SK-N-DZ (cell line): ENCODE measurements at regions not wholly inside any gene's neighbourhood (a gene's known extent, or its start where the extent isn't known, plus 50 kb on each side); places are given as distances from the start of the nearest gene placed in this dataset.
"Not testable (repeated sequence)": the region's sequence is repeated elsewhere in the genome, so short reads cannot be mapped to it uniquely, and the experiment has no call there.

Experiments
- DNase-seq: peaks from one replicate; pipeline ENCODE4 v3.0.0-alpha.2; 2015; ENCODE audit warnings: low spot score

DNA sequence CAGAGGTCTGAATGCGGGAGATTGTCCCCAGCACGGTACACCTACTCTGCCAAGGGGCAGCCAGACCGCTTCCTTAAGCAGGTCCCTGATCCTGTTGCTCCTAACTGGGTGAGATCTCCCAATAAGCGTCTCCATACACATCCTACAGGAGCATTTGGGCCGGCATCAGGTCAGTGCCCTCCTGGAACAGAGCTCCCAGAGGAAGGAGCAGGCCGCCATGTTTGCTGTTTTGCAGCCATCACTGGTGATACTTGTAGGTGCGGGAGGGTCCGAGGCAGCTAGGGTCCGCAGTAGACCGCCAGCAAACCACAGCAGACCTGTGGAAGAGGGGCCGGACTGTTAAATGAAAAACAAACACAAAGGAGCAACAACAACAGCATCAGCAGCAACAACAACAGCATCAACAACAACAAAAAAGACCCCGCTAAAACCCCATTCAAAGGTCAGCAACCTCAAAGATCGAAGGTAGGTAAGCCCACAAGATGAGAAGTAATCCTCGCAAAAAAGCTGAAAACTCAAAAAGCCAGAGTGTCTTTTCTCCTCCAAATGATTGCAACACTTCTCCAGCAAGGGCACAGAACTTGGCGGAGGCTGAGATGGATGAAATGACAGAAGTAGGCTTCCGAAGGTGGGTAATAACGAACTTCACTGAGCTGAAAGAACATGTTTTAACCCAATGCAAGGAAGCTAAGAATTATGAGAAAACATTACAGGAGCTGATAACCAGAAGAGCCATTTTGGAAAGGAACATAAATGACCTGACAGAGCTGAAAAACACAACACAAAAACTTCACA is 79.0 kb upstream of the CDH7 start:
- DNase-seq = no peak

DNA sequence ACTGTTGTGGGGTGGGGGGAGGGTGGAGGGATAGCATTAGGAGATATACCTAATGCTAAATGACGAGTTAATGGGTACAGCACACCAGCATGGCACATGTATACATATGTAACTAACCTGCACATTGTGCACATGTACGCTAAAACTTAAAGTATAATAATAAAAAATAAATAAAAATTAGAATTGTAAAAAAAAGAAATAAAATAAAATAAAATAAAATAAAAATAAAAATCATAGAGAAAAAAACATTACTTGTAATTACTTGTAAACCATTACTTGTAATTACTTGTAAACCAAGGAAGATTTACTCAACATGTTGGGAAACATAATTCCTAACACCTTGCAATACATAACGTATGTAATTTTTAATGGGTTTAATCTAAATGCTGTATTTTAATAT is 80.7 kb upstream of the CDH7 start:
- not testable (repeated sequence) for DNase-seq

DNA sequence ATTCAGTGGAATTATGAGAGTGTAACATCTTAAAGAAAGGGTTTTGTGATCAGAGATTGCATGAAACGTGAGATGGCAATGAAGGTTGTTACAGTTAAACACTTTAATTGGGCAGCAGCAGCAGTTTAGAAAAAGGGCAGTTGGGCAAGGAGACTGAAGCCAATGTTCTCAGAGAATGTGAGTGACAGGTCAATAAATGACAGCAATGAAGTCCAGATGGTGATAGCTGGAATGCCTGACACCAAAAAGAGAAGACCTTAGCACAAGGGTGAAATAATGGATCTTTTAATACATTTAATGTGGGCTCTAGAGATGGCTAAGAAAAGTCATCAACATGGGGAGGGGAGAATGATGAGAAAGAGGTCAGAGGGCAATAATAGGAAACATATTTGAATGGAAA is 89.4 kb upstream of the CDH7 start:
- no peak for DNase-seq

DNA sequence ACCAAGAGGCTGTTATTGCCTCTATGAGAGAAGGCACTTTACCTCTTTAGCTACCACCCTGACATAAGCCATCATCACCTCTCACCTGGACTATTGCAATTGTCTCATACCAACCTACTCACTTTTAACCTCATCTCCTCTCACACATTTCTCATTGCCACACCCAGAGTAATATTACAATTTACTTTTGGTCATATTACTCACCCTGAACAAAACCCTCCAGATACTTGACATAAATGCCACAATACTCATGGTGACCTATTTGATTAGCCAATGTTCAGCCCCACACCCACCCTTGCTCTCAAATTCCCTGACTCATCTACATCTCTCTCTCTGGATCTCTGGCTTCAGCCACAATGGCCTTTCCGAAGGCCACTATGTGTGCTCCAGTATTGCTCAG is 90.9 kb upstream of the CDH7 start:
- no peak for DNase-seq

DNA sequence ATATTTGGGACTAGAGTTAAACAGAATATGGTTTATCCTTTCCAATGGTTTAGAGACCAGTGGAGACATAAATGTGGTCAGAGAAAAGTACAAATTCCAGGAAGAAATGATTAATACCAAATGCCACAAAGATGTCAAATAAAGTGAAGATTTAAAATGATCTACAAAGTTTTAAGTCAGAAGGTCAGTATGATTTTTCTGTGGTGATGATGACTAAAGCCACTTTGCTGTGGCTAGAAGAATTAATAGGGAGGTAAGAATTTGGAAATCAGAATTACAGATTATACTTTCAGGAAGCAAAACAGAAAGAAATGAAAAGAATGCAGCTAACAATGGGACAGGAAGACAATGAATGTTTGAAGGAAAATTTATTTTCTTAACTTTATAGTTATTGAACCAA is 91.5 kb upstream of the CDH7 start:
- no peak for DNase-seq

DNA sequence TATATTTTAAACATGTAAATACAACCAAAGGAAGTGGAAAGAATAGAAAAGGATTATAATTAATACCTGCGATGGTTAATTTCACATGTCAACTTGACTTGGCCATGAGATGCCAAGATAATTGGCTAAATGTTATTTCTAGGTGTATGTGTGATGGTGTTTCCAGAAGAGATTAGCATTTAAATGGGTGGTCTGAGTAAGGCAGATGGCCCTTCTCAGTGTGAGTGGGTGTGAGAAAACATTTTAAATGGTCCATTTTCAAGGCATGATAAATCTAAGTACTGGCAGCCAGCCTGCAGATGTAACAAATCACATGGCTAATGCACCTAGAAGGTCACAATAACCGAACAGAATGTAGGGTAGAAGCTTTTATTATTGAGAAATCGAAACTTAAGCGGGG is 99.6 kb upstream of the CDH7 start:
- no peak for DNase-seq

DNA sequence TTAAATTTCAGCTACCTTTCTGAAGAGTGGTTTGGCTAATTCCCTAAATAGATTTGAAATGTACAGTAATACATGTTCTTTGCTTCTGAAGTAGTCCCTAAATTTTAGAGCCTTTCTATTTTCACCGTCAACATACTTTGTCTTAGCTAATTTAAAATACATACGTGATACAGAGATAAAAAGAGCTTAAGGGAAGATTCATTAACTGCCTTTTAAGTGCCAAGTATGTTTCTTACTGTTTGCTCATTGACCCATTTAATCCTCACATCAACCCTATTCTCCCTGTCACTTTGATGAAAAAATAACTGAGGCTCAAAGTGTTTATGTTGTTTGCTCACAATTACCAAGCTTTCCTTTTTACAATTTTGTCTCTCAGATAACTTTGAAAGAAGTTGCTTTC is 118.6 kb upstream of the CDH7 start:
- no peak for DNase-seq

DNA sequence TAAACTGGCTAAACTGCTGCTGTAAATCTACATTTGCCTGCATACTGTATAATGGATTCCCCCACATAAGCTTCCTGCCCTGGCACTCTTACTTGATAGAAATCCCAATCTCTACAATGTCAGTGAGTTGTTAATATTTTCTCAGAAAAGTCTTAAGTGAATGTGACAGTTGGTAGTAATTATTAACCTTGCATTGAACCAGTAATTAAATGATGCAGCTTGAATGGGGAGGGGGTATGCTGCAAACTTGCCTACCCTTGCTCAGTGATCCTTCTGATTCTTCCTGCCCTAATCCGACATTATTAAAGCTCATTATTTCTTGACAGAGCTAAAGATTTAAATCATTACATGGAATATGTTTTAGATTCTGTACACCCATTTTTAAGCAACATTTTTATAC is 119.0 kb upstream of the CDH7 start:
- DNase-seq = no peak

DNA sequence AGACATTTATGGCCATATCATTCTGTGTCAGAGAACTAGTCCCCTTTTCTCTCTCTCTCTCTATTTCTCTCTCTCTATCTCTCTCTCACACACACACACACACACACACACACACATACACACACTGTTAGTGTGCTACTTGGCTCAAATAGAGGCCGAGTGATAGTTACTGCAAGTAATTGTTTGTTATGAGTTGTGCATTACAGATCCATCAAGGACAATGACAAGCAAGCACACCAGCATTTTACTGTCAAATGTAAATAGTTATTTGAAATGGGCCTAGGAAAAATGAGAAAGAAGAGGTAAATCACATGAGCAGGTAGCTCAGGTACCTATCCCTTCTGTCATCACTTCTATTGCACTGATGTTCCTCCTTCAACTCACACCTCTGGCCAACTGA is 122.4 kb upstream of the CDH7 start:
- no peak for DNase-seq

DNA sequence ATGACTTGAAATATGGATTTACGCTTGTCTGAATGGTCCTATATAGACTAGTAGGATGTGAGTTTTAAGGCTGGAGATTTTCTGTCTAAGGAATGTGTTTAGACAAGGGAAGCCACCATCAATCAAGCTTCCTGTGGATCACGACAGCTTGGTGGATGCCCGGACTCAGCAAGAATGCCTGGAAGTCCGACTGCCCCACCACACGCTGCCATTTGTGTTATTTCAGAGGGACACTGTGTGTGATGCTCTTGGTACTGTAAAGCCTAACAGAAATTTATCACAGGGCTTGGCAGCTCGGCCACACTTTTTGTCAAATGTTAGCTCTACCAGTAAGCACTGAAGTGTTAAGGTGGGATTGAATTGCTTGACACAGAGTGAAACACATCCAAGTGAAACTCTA is 127.1 kb upstream of the CDH7 start:
- DNase-seq = no peak

DNA sequence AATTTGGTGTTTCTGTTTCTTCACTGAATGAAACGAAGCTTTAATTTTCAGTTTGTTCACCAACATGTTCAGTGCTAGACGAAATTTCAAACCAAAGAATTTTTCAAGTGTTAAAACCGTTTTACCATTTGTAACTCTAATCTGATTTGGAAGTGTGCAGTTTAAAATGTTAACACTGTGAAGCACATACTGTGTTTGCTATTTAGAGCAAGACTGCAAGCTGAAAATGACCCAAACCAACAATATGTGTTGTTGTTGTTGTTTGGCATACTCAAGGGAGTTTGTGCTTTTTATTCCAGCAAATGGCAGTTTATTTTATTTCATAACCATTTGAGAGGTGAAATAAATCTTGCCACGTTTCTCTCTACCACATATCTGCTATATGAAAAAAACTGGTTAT is 128.4 kb upstream of the CDH7 start:
- DNase-seq = no peak

DNA sequence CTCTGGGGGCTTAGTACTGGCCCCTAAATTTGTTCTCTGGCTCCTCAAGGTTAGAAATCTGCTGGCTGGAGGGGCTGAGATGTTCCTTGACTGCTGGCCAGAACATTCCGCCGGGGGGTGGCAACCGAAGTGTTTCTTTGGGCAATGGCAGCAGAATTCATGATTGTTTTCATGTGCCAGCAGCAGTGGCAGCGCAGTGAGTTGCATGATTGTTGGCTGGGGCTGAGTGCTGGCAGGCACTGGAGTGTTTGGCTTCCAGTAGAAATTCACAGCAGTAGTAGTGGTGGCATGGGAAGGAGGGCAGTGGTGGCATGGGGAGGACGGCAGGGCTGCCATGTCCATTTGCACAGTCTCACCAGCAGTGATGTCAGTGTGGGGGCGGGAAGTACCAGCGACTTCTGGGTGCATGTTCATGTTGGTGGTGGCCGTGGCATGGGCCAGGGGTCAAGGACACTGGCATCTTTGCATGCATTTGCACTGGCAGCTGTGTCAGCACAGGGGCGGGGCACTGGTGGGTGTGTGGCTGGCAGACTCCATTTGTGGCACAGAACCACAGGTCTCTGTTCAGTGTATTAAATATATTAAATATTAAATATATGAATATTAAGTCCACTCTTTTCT is 130.6 kb upstream of the CDH7 start:
- no peak for DNase-seq

DNA sequence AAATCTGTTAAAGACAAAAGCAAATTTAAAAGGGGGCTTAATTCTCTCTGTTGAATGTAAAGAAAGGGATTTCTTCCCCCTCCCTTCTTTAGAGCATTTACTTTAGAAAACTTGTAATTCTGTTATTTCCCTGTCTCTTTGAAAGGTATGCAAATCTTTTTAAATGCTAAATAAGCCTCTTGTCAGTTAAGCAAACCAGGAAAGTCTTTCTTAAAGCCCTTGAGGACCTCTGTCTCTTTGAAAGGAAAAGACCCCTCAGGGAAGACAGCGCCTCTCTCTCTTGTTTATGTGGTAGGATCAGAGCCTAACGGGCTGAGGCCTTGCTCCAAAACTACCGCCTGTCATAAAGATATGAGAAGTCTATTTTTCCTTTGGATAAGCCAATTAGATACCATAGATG is 139.9 kb upstream of the CDH7 start:
- DNase-seq = no peak

DNA sequence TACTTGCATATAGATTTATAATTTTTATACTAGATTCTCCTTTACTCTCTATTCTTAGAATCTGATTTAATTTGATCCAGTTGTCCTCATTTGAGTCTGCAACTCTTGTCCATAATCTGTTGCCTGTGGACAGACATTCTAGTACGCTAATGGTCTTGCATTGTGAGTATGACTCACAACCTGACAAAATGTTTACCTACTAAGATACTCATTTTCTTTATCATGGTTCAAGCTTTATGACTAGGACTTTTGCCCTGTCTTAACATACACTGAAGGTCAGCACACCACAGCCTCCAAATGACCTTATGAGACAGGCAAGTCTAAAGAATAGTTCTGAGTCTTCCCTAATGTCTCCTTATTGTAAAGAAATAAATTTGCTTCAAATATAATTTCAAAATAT is 142.3 kb upstream of the CDH7 start:
- DNase-seq = no peak

DNA sequence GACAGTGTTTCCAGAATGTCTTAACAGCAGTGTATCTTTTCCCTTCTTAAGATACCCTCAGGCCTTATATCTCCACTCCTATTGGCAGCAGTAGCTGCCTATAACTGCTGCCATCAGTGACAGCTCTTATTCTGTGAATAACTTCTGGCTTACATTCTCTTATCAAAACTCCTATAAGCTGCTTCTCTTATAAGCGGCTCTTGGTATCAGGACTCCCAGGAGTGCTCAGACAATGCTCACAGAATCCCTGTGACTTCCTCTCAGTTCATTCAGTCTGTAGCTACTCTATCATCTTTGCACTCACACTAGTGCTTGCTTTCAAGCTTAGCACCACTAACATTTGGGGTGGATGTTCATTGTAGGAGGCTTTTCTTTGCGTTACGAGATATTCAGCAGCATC is 143.7 kb upstream of the CDH7 start:
- no peak for DNase-seq

DNA sequence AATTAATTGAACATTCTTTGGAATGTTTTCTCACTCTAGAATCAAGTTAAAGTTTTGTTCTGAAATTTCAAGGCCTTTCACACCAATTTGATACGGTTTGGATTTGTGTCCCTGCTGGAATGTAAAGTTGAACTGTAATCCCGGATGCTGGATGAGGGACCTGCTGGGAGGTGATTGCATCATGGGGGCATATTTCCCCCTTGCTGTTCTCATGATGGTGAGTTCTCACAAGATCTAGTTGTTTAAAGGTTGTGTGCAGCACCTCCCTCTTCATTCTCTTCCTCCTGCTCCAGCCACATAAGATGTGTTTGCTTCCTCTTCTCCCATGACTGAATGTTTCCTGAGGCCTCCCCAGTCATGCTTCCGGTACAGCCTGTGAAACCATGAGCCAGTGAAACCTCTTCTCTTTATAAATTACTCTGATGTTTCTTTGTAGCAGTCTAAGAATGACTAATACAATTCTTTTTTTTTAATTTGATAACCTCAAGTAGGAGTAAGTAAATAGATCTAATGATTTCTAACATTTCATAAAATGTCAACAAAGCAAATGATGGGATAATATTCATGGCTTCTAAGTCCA is 144.2 kb upstream of the CDH7 start:
- DNase-seq = no peak

DNA sequence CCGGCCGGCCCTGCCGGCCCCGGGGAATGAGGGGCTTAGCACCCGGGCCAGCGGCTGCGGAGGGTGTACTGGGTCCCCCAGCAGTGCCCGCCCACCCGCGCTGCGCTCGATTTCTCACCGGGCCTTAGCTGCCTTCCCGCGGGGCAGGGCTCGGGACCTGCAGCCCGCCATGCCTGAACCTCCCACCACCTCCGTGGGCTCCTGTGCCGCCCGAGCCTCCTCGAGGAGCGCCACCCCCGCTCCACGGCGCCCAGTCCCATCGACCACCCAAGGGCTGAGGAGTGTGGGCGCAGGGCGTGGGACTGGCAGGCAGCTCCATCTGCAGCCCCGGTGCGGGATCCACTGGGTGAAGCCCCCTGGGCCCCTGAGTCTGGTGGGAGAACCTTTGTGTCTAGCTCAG is 145.5 kb upstream of the CDH7 start:
- DNase-seq = not testable (repeated sequence)

DNA sequence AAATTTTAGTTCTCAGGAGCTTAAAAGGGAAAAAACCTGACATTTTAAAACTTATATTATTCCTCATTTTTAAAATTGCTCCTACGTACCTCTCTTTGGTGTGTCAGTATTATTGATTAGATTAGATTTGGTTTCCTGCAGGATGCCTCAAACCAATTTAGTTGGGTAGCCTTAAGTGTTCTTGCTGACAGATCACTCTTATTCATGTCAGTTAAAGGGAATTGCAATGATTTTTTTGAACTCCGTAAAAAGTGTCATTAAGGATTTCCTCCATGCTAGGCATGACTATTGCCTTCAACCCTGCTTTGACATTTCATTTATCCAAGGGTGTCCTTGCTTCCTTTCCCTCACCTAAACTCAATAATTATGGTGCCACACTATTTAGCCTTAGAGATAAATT is 149.0 kb upstream of the CDH7 start:
- no peak for DNase-seq

DNA sequence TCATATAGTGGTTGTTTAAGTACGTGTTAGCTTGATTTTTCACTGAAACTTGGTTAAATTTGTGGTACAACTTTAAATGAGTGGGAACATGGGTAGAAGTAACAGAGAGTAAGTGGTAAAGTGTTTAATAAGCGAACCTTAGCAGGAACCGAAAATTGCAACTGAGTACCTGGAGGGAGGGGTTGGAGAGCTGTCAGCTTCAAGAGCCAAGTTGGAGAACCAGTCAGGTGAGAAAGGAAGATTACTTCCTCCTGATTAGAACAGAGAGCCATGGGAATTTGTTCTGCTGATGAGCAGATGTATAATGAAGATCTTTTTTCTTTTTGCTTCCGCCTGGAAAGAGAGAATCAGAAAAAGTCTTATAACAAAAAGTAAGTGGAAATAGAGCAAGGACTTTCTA is 158.4 kb upstream of the CDH7 start:
- no peak for DNase-seq

DNA sequence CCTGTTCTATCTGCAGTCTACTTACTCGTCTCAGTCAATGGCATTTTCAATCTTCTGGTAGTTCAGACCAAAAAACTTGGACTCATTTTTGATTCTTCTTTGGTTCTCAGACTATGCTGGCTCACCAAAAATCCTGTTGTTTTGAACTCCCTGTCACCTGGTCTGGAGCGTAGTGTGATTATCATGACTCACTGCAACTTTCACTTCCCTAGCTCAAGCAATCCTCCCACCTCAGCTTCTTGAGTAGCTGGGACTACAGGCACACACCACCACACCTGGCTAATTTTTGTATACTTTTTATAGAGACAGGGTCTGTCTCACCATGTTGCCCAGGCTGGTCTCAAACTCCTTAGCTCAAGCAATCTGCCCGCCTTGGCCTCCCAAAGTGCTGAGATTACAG is 163.3 kb upstream of the CDH7 start:
- no peak for DNase-seq

DNA sequence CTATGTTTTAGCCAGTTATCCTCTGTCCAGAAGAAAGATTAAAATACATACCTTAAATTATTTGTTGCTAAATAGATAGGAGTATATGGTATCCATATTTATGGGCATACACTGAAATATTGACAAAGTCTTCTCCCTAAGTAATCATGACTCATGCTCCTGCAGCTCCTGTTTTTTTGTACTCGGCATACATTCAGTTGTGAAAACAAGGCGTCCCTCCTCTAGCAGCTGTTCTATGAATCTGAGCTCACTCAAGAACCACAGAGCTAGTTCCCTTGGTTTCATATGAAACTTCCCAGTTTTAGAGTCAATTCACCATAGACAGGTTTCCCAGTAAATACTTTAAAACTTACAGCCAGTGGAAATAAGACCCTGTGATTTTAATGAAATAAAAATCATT is 168.7 kb upstream of the CDH7 start:
- not testable (repeated sequence) for DNase-seq

DNA sequence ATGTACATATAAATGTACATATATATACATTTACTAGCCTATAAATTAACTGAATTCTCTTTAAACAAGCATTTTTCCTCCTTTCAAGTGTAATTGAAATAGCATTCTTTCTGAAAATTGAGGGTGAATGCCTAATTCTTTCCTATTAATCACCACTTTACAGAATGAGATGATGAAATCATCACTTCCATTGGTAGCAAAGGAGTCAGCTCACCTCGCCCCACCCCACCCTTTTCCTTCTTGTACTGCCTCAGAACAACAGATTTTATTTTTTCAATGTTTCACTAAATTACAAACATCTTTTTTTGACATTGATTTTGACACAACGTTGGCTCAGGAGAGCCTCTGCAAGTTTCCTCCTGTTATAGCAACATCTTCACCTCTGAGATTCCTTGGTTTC is 181.9 kb upstream of the CDH7 start:
- no peak for DNase-seq

DNA sequence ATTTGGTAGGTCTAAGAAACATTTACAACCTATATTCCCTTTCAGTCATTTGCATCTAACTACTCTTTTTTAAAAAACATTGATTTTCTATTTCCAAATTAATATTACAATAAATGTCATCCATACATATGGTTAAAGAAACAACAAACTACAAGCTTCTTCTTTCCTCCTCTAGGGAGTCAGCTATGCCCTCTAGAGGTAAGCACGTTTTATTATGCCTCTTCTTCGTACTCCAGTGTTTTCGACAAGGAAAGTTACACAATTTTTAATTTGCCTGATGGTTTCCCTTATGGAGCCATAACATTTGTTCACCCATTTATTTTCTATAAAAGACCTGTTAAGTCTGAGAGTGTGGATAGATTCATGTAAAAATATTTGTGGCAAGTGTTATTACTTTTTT is 183.4 kb upstream of the CDH7 start:
- DNase-seq = peak; percentile 11
